ENCODE measurements at regions not wholly inside any gene's neighbourhood (a gene's known extent, or its start where the extent isn't known, plus 50 kb on each side); places are given as distances from the start of the nearest gene placed in this dataset.

DNA sequence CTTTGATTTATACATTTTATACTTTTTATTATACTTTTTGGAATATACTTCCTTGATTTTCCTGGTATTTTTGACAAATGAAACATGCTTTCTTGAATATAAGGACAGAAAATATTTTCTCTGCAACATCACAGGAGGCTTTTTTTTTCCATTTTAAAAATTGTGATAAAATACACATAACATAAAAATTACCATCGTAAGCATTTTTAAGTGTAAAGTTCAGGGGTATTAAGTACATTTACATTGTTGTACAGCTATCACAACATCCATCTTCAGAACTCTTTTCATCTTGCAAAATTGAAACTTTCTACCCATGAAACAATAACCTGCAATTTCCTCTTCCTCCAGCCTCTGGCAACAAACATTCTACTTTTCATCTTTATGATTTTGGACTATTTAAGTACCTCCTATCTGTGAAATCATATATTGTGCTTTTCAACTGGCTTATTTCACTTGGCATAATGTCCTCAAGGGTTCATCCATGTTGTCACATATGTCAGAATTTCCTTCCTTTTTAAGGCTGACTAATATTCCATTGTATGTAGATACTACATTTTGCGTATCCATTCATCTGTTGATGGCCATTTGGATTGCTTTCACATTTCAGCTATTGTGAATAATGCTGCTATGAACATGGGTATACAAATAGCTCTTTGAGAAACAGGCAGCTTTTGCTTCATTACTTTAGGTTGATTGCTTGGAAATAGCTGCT is 412.6 kb downstream of the RAPGEF2 start:
- no peaks in the 10 kb centered on the region for H3K27me3 ChIP-seq (replicated peaks; ENCODE audit: insufficient read depth, low read length)
- no peak for TF ChIP-seq EZH2phosphoT487 (IDR thresholded peaks at IDR 0.05; ENCODE audit: low read length)
- TF ChIP-seq EZH2 (optimal IDR thresholded peaks at IDR 0.05; ENCODE audit: low read depth, low read length), result no peak
- TF ChIP-seq, protein P1, sequence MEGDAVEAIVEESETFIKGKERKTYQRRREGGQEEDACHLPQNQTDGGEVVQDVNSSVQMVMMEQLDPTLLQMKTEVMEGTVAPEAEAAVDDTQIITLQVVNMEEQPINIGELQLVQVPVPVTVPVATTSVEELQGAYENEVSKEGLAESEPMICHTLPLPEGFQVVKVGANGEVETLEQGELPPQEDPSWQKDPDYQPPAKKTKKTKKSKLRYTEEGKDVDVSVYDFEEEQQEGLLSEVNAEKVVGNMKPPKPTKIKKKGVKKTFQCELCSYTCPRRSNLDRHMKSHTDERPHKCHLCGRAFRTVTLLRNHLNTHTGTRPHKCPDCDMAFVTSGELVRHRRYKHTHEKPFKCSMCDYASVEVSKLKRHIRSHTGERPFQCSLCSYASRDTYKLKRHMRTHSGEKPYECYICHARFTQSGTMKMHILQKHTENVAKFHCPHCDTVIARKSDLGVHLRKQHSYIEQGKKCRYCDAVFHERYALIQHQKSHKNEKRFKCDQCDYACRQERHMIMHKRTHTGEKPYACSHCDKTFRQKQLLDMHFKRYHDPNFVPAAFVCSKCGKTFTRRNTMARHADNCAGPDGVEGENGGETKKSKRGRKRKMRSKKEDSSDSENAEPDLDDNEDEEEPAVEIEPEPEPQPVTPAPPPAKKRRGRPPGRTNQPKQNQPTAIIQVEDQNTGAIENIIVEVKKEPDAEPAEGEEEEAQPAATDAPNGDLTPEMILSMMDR (IDR thresholded peaks at IDR 0.05; ENCODE audit: low read length), result no peak
- no peaks in the 10 kb centered on the region for H3K36me3 ChIP-seq (replicated peaks; ENCODE audit: insufficient read depth, low read length)
- no peaks in the 10 kb centered on the region for H3K79me2 ChIP-seq (ENCODE audit: low read length)
- H4K20me1 ChIP-seq (ENCODE audit: insufficient read depth, low read length), result no peaks in the 10 kb centered on the region
- no peak for DNase-seq
- H3K4me1 ChIP-seq (ENCODE audit: low read length), result no peaks in the 10 kb centered on the region
- H3F3A ChIP-seq (ENCODE audit: insufficient read depth, low read length), result no peaks in the 10 kb centered on the region
- no peak overlapping the region for H2AFZ ChIP-seq (ENCODE audit: low read length)
- no peaks in the 10 kb centered on the region for H3K9me3 ChIP-seq (replicated peaks; ENCODE audit: insufficient read depth, low read length)
- H3K4me2 ChIP-seq (ENCODE audit: low read depth, low read length), result no peak overlapping the region
- H3K4me3 ChIP-seq (ENCODE audit: low read length), result no peak overlapping the region
- H3K27ac ChIP-seq (ENCODE audit: low read length), result no peak overlapping the region
- no peaks in the 10 kb centered on the region for H3K9me2 ChIP-seq (replicated peaks; ENCODE audit: insufficient read depth, low read length)
- H3K9ac ChIP-seq (ENCODE audit: low read length), result no peak overlapping the region

DNA sequence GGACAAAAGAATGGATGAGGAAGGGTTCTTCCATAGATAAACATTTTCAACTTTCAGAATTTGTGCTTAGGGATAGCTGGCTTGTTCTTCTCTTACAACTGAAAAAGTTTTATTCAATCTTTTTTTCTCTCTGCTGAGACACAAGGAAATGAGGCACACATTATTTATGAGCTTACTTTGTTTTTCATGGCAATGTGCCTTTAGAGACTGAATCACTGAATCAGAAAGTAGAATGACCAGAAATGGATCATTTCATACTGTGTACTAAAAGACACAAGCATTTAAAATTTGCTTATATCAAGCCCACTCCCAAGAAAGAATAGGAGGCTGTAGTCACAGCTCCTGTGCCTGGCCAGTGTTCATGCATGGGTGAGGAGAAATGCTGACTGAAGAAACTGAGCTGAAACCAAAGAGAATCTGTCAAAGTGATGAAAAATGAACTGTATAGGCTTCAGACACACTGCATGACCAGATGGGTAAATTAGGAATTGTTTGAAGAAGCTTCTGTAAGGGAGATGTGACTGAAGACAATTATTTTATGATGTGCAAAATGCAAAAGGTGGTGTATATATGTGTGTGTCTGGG is 413.8 kb downstream of the RAPGEF2 start:
- Histone ChIP-seq H3K4me3 (ENCODE audit: low read length) (no peak overlapping the region), H3K9me3 (replicated peaks; ENCODE audit: insufficient read depth, low read length) (no peaks in the 10 kb centered on the region), H3K9ac (ENCODE audit: low read length) (no peak overlapping the region), H3K36me3 (replicated peaks; ENCODE audit: insufficient read depth, low read length) (no peaks in the 10 kb centered on the region), H4K20me1 (ENCODE audit: insufficient read depth, low read length) (no peaks in the 10 kb centered on the region), H3K4me2 (ENCODE audit: low read depth, low read length) (no peak overlapping the region), H3K4me1 (ENCODE audit: low read length) (no peaks in the 10 kb centered on the region), H3K27ac (ENCODE audit: low read length) (no peak overlapping the region), H3K27me3 (replicated peaks; ENCODE audit: insufficient read depth, low read length) (no peaks in the 10 kb centered on the region), H3F3A (ENCODE audit: insufficient read depth, low read length) (no peaks in the 10 kb centered on the region), H3K79me2 (ENCODE audit: low read length) (no peaks in the 10 kb centered on the region), H3K9me2 (replicated peaks; ENCODE audit: insufficient read depth, low read length) (no peaks in the 10 kb centered on the region), H2AFZ (ENCODE audit: low read length) (no peak overlapping the region)
- TF ChIP-seq EZH2phosphoT487 (IDR thresholded peaks at IDR 0.05; ENCODE audit: low read length), result no peak
- TF ChIP-seq EZH2 (optimal IDR thresholded peaks at IDR 0.05; ENCODE audit: low read depth, low read length), result no peak
- TF ChIP-seq, protein P1 (IDR thresholded peaks at IDR 0.05; ENCODE audit: low read length), result no peak
- DNase-seq, result no peak

DNA sequence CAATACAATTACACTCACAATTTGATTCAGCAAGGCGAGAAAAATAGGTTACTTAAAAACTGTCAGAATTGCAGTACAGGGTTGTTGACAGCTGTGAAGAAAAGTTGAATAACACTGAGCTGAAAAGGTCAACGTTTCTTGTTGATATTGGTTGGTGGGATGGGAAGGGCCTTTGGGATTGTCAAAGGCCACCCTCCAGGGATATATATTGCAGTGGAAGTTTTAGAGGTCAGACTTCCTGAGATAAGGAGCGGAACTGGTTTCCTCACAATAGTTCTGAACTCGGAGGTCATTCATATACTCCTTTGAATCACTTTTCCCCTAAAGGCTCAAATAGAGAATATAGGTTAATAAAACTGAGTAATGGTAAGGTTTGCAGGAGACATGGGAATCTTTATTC is 417.2 kb downstream of the RAPGEF2 start:
- Histone ChIP-seq H3K4me3 (ENCODE audit: low read length) (no peak overlapping the region), H3K27me3 (replicated peaks; ENCODE audit: insufficient read depth, low read length) (no peaks in the 10 kb centered on the region), H3K4me1 (ENCODE audit: low read length) (no peaks in the 10 kb centered on the region), H3K4me2 (ENCODE audit: low read depth, low read length) (no peak overlapping the region), H2AFZ (ENCODE audit: low read length) (no peak overlapping the region), H4K20me1 (ENCODE audit: insufficient read depth, low read length) (no peaks in the 10 kb centered on the region), H3F3A (ENCODE audit: insufficient read depth, low read length) (no peaks in the 10 kb centered on the region), H3K36me3 (replicated peaks; ENCODE audit: insufficient read depth, low read length) (no peaks in the 10 kb centered on the region), H3K9me2 (replicated peaks; ENCODE audit: insufficient read depth, low read length) (no peaks in the 10 kb centered on the region), H3K9me3 (replicated peaks; ENCODE audit: insufficient read depth, low read length) (no peaks in the 10 kb centered on the region), H3K9ac (ENCODE audit: low read length) (no peak overlapping the region), H3K27ac (ENCODE audit: low read length) (no peak overlapping the region), H3K79me2 (ENCODE audit: low read length) (no peaks in the 10 kb centered on the region)
- no peak for DNase-seq
- TF ChIP-seq EZH2phosphoT487 (IDR thresholded peaks at IDR 0.05; ENCODE audit: low read length) (no peak), EZH2 (optimal IDR thresholded peaks at IDR 0.05; ENCODE audit: low read depth, low read length) (no peak)
- TF ChIP-seq, protein P1 (IDR thresholded peaks at IDR 0.05; ENCODE audit: low read length), result no peak

All from MM.1S (cell line).